Common myeloid progenitor, CD34-positive (primary cell): ENCODE measurements at regions not wholly inside any gene's neighbourhood (a gene's known extent, or its start where the extent isn't known, plus 50 kb on each side); places are given as distances from the start of the nearest gene placed in this dataset.
"Not testable (repeated sequence)": the region's sequence is repeated elsewhere in the genome, so short reads cannot be mapped to it uniquely, and the experiment has no call there.

ENCODE experiments used
- CTCF ChIA-PET: fragments of 350-600 bp; sonication (Branson Sonifier 250); formaldehyde crosslinking; loops from one replicate; lab custom pipeline; 2021; ENCODE audit warnings: antibody characterized with exemption; lab: Charles Lee
- POLR2A ChIA-PET: fragments of 350-600 bp; sonication (Branson Sonifier 250); formaldehyde crosslinking; loops from one replicate; lab custom pipeline; 2021; ENCODE audit warnings: antibody characterized with exemption; lab: Charles Lee
- DNase-seq, 3 donors: peaks; one replicate each; pipeline versions ENCODE4 v3.0.0 to v3.0.0-alpha.2; 2013
- H3K27ac ChIP-seq, 2 experiments: 1 replicate in 1 of 2; 2 replicates in 1 of 2; pipeline ENCODE4 v1.7.0; 2013; ENCODE audit warnings: inconsistent platforms in 2 of 2, low read length in 2 of 2, mild to moderate bottlenecking in 2 of 2, low read depth in 1 of 2, moderate library complexity in 1 of 2; ENCODE audit not compliant: severe bottlenecking in 2 of 2, insufficient read depth in 1 of 2, poor library complexity in 1 of 2
- H3K27me3 ChIP-seq, 5 experiments: replicated peaks in 2 of 5; 1 replicate in 3 of 5; 2 replicates in 2 of 5; pipeline versions ENCODE4 v1.6.1 to v1.7.0; 2013; ENCODE audit warnings: low read length in 4 of 5, mild to moderate bottlenecking in 2 of 5, moderate library complexity in 2 of 5, inconsistent platforms in 1 of 5; ENCODE audit not compliant: insufficient read depth in 5 of 5, control insufficient read depth in 4 of 5
- H3K36me3 ChIP-seq, 4 experiments: 1 replicate in 2 of 4; 2 replicates in 2 of 4; pipeline versions ENCODE4 v1.6.1 to v1.7.0; 2013; ENCODE audit warnings: low read length in 3 of 4, control low read depth in 1 of 4, mild to moderate bottlenecking in 1 of 4; ENCODE audit not compliant: control insufficient read depth in 4 of 4, insufficient read depth in 4 of 4
- H3K4me1 ChIP-seq, 4 experiments: 1 replicate in 3 of 4; 2 replicates in 1 of 4; pipeline versions ENCODE4 v1.6.1 to v1.7.1; 2013; ENCODE audit warnings: low read length in 3 of 4, mild to moderate bottlenecking in 3 of 4, control low read depth in 1 of 4, inconsistent platforms in 1 of 4, moderate library complexity in 1 of 4; ENCODE audit not compliant: control insufficient read depth in 4 of 4, insufficient read depth in 4 of 4; ENCODE audit errors: control extremely low read depth in 1 of 4
- H3K4me3 ChIP-seq, 7 experiments: 1 replicate in 4 of 7; 2 replicates in 3 of 7; pipeline versions ENCODE4 v1.5.1 to v1.7.0; 2013; ENCODE audit warnings: mild to moderate bottlenecking in 7 of 7, low read length in 6 of 7, moderate library complexity in 6 of 7, inconsistent platforms in 2 of 7, low read depth in 2 of 7, control low read depth in 1 of 7; ENCODE audit not compliant: insufficient read depth in 4 of 7, control insufficient read depth in 1 of 7; ENCODE audit errors: extremely low read depth in 1 of 7
- H3K9me3 ChIP-seq, 5 experiments: 1 replicate in 4 of 5; 2 replicates in 1 of 5; pipeline versions ENCODE4 v1.6.1 to v1.7.1; 2013; ENCODE audit warnings: low read length in 4 of 5, mild to moderate bottlenecking in 2 of 5, inconsistent platforms in 1 of 5, low read depth in 1 of 5, moderate library complexity in 1 of 5; ENCODE audit not compliant: control insufficient read depth in 4 of 5, insufficient read depth in 2 of 5; ENCODE audit errors: control extremely low read depth in 1 of 5
- WGBS: methylation state at CpG from one replicate; pipeline ENCODE4 v1.1.5; 2013; ENCODE audit not compliant: insufficient coverage; 5-methylcytosine and 5-hydroxymethylcytosine counted together

GRCh38 chr4:163256680-163257343 lies 75.6 kb downstream of the NPY1R start:
- CTCF ChIA-PET, result no interaction called here
- WGBS, result no CpG with 5 or more reads among the region's 3 CpGs
- H3K9me3 ChIP-seq, result peaks cover 0 to 4% (median 0%) of the 10 kb centered on the region in 5 experiments
- no peak overlapping the region for H3K27ac ChIP-seq
- DNase-seq, result no peak
- H3K27me3 ChIP-seq, result no peaks in the 10 kb centered on the region
- H3K4me3 ChIP-seq, result no peak overlapping the region
- POLR2A ChIA-PET, result no interaction called here
- H3K4me1 ChIP-seq, result no peaks in the 10 kb centered on the region
- H3K36me3 ChIP-seq, result no peaks in the 10 kb centered on the region

GRCh38 chr4:163251204-163251603 lies 81.2 kb downstream of the NPY1R start:
- ChIA-PET POLR2A (no interaction called here), CTCF (no interaction called here)
- Histone ChIP-seq H3K36me3 (no peaks in the 10 kb centered on the region), H3K4me1 (no peaks in the 10 kb centered on the region), H3K4me3 (no peak overlapping the region), H3K9me3 (peaks cover 0 to 4% (median 0%) of the 10 kb centered on the region in 5 experiments), H3K27me3 (no peaks in the 10 kb centered on the region), H3K27ac (no peak overlapping the region)
- WGBS, result 100% methylated on average over 1 of the region's 2 CpGs
- no peak for DNase-seq

GRCh38 chr4:163249042-163249441 lies 82.4 kb upstream of the NAF1 start:
- Histone ChIP-seq H3K27me3 (no peaks in the 10 kb centered on the region), H3K4me1 (no peaks in the 10 kb centered on the region), H3K9me3 (peaks cover 0 to 4% (median 0%) of the 10 kb centered on the region in 5 experiments), H3K27ac (no peak overlapping the region), H3K36me3 (no peaks in the 10 kb centered on the region), H3K4me3 (no peak overlapping the region)
- CTCF ChIA-PET, result no interaction called here
- POLR2A ChIA-PET, result interaction anchor here (0.6 kb wide), 1 partner anchor 34 kb away, joined by 3 read pairs; no protein-coding TSS in a partner anchor
- no peak for DNase-seq
- 94% methylated on average over 2 of the region's 2 CpGs for WGBS

GRCh38 chr4:163245044-163245728 lies 78.5 kb upstream of the NAF1 start:
- H3K27me3 ChIP-seq, result no peaks in the 10 kb centered on the region
- no peaks in the 10 kb centered on the region for H3K9me3 ChIP-seq
- no peak for DNase-seq
- WGBS, result 74% methylated on average over 2 of the region's 5 CpGs
- H3K4me1 ChIP-seq, result no peaks in the 10 kb centered on the region
- CTCF ChIA-PET, result interaction anchor here (0.7 kb wide), 2 partner anchors 110 to 506 kb away, joined by 3 read pairs; no protein-coding TSS in a partner anchor
- no peaks in the 10 kb centered on the region for H3K36me3 ChIP-seq
- POLR2A ChIA-PET, result no interaction called here
- H3K4me3 ChIP-seq, result no peak overlapping the region
- no peak overlapping the region for H3K27ac ChIP-seq

GRCh38 chr4:163243297-163243981 lies 76.7 kb upstream of the NAF1 start:
- CTCF ChIA-PET, result no interaction called here
- Histone ChIP-seq H3K4me3 (no peak overlapping the region), H3K4me1 (no peaks in the 10 kb centered on the region), H3K9me3 (no peaks in the 10 kb centered on the region), H3K27ac (no peak overlapping the region), H3K36me3 (no peaks in the 10 kb centered on the region), H3K27me3 (no peaks in the 10 kb centered on the region)
- no peak for DNase-seq
- no CpG with 5 or more reads among the region's 2 CpGs for WGBS
- POLR2A ChIA-PET, result no interaction called here

- ChIA-PET POLR2A (no interaction called here), CTCF (no interaction called here)
- 100% methylated on average over 1 of the region's 3 CpGs for WGBS
- peaks cover 0 to 1% (median 0%) of the 10 kb centered on the region in 5 experiments for H3K9me3 ChIP-seq
- H3K36me3 ChIP-seq, result no peaks in the 10 kb centered on the region
- H3K27ac ChIP-seq, result no peak overlapping the region
- H3K4me1 ChIP-seq, result no peaks in the 10 kb centered on the region
- no peak for DNase-seq
- no peaks in the 10 kb centered on the region for H3K27me3 ChIP-seq
- H3K4me3 ChIP-seq, result no peak overlapping the region
Measured at GRCh38 chr4:163237856-163238255, 71.2 kb upstream of the NAF1 start.

- H3K27ac ChIP-seq, CTCF ChIA-PET, POLR2A ChIA-PET, DNase-seq, H3K4me3 ChIP-seq, H3K9me3 ChIP-seq, H3K4me1 ChIP-seq, H3K27me3 ChIP-seq, H3K36me3 ChIP-seq: not testable (repeated sequence)
- 83% methylated on average over 1 of the region's 2 CpGs for WGBS
Measured at GRCh38 chr4:163236389-163236788, 69.7 kb upstream of the NAF1 start.
